Stimulated activated naive CD4-positive, alpha-beta T cell (primary cell): ENCODE measurements at regions not wholly inside any gene's neighbourhood (a gene's known extent, or its start where the extent isn't known, plus 50 kb on each side); places are given as distances from the start of the nearest gene placed in this dataset.
"Not testable (repeated sequence)": the region's sequence is repeated elsewhere in the genome, so short reads cannot be mapped to it uniquely, and the experiment has no call there.

ENCODE experiments used
- DNase-seq, 6 experiments: peaks; one replicate each; lab custom pipeline; 2025; lab: John Stamatoyannopoulos, UW

DNA sequence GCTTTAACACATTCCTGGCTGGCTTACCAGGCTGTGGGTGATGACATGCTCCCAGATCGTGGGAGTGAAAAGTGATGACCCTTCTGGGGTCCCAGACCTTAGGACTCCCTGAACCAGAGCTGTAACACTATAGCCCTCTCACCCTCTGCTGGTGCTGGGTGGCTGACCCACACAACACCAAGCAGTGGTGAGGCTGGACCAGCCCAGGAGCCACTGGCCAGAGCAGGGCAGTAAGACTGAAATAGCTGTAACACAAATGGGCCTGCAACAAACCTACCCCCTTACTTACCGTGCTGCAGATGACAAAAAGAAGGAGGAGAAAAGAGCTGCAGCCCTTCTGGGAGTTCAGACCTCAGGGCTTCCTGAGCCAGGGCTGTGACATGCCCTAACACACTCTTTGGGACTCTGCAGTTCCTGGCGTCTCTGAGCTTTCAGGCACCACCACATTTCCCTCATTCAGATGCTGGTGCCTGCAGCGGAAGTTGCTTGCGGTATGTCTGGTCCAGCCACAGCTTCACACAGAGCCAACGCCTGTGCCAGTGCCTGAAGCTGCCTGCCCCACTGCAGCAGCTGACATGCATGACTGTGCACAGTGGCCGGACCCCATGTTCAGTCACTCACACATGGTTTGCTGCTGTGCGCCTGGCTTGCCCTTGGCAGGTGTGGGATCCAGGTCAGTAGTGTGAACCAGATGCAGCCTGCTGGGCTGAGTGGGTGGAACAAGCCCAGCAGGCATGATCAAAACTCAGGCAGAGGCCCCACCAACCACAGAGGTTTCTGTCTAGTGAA is 1247.4 kb downstream of the EFNA5 start:
- DNase-seq, result no peak

GRCh38 chr5:106420102-106420501 is 1250.6 kb downstream of the EFNA5 start:
- no peak for DNase-seq

DNA sequence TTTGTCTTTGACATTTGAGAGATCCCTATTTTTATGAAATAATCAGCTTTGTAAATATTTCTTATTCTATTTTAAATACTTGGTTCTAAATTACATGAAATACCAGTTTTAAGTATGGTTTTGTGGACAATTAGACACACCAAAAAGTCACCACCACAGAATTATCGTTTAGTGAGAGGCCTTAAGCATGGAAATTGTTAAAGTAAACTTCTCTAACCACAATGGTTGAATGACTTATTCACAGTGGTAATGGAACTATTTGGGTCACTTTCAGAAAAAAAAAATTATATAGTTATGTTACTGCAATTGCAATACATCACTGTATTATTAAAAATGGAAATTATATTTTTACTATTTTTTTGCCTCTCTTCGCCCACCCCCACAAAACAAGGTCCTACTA is 1252.5 kb downstream of the EFNA5 start:
- DNase-seq, result no peak

DNA sequence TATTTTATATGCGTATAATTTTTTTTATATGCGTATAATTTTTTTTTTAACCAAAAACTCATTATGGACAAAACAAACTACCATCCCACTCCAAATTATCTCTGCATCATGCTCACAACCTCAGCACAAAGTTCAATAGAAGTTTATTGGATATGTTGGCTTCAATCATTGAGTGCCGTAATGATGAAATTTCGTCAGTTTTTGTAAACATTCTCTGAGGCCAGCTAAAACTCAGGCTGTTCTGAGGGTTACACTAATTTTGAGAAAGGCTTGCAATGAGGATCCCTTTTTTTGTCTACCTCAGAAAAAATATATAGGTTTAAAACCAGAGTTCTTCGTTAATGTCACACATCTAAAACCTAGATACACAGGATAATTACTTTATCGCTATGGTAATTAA is 1253.2 kb downstream of the EFNA5 start:
- DNase-seq, result no peak

- no peak for DNase-seq
These were observed 1253.6 kb downstream of the EFNA5 start for GRCh38 chr5:106417163-106417562.

- no peak for DNase-seq
These were observed 1255.2 kb downstream of the EFNA5 start for GRCh38 chr5:106415541-106415940.

DNA sequence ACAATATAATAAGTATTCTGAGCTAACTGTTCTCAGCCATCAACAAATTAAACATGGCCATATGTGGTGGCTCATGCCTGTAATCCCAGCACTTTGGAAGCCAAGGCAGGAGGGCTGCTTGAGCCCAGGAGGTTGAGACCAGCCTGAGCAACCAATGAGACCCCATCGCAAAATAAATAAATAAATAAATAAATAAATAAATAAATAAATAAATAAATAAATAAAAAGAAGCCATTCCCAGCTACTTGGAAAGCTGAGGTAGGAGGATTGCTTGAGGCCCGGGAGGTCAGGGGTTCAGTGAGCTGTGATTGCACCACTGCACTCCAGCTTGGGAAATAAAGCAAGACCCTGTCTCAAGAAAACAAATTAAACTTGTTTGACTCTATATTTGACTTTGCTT is 1256.4 kb downstream of the EFNA5 start:
- no peak for DNase-seq

DNA sequence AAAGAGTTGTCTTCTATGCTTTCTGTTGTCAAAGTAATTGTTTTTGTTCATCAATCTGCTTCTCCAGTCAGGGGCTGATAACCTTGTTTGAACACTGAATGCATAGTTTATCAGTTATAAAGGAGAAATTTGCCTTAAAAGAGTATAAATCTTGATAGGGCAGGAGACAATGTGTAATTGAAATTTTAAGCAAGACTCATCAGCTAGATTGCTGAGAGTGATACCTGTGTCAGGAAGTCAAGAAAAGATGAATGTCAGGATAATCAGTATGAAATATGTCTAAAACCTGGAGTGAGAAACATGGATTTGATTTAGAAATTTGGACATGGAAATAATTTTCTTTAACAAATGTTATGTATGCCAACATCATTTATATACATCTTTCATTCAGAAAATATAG is 1258.1 kb downstream of the EFNA5 start:
- no peak for DNase-seq

DNA sequence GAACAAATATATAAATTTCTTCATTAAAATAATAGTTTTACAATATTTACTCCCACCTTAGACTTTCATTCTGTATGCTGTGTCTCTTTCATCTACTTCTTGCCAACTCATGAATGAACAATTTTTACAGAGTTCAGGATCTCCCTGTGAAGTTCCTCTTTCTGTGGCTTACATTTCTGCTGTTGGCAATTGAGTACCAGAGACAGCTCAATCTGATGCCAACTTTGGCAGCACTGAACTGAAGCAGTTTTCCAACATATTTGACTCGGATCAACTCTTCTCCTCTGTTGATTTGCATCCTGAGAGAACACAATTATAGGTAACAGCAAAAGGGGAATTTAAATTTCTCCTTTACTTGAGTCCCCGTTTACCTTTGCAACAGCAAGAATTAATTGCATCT is 1262.2 kb downstream of the EFNA5 start:
- no peak for DNase-seq

DNA sequence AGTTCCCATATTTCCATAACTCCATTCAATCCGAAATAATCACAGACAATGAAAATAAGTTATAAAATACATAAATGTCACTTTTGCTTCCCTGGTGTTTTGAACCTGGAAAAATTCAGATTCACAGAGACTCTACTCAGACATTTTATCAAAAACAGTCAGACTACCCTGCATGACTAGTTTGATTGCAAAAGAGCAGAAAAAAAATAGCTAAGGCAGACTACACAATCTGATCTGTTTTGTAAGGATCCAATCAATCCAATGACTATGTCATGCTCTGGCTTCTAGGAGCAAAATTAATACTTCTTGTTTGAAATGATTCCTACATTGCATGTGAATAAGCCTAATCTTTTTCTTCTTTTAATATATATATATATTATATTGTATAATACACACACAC is 1262.6 kb downstream of the EFNA5 start:
- DNase-seq, result no peak

GRCh38 chr5:106401561-106401960 is 1269.2 kb downstream of the EFNA5 start:
- no peak for DNase-seq

- DNase-seq, result no peak
These were observed 1271.3 kb downstream of the EFNA5 start for GRCh38 chr5:106399391-106399790.

DNA sequence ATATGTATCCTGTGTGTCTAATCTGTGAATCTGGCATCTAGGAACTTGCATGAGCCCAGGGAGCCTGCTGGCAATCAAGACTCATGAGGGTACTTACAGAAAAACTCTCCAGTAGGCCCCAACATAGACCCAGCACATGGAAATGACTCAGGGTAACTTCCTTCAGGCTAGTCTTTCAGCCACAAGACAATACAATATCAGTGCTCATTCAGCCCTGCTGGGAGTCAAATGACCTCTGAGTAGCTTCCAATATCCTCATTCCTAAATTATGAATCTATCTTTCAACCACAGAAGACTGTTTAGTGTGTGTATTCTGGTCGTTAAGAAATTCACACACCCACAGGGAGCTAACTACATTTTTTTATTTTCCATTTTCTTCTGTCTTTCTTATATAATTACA is 1273.0 kb downstream of the EFNA5 start:
- DNase-seq, result no peak

DNA sequence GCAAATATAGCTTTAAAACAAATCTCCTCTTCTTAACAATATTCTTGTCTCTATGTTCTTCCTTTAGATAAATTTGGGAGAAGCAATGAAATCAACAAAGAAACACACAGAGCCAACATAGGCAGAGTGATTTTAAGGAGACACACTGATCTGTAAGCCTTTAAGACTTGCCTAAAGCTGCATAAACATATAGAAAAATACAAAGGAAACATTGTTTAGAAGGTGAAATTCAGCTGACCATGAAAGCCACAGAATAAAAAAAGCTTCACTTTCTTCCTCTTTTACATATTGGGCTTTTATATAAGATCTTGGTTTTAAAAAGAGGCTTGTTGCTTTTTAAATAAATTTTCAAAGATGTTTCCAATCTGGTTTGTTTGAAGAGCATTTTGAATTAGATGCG is 1277.5 kb downstream of the EFNA5 start:
- no peak for DNase-seq

DNA sequence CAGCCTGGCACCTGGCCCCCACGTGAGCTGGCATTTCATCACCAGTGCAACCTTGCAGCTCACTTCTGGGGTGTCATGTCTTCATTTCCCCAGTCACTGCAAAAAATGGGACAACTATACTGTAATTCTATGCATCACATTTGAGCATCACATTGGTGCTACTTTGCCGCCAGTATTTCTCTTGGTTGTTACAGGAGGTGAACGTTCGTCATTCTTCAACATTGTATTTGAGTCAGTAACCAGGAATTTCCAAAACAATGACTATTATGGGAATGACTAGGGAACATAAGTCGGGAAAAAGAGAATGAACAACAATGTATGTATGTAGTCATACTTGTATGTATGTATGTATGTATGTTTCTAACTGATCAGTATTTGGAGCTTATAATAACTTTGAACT is 1278.0 kb downstream of the EFNA5 start:
- DNase-seq, result no peak

DNA sequence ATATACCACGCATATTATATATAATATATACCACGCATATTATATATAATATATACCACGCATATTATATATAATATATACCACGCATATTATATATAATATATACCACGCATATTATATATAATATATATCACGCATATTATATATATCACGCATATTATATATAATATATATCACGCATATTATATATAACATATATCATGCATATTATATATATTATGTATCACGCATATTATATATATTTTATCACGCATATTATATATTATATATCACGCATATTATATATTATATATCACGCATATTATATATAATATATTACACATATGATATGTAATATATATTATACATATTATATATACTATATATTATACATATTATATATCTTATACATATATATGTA is 1283.0 kb downstream of the EFNA5 start:
- DNase-seq, result not testable (repeated sequence)

DNA sequence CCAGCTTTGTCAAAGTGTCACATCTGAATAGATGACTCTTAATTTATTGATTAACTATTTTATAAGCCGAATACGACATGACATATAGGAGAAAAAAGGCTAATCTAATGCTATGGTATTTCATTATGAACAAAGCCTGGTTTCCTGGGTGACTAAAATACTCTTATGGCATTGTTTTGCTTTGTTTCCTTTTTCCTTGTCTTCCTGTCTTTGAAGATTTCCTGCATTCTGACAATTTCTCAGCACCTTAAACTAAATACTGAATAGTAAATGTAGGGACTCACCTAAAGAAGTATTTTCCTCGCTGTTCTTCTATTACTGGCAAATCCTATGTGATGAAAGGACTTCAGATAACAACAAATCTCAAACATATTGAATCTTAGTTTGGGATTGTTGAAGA is 1284.5 kb downstream of the EFNA5 start:
- DNase-seq, result no peak

DNA sequence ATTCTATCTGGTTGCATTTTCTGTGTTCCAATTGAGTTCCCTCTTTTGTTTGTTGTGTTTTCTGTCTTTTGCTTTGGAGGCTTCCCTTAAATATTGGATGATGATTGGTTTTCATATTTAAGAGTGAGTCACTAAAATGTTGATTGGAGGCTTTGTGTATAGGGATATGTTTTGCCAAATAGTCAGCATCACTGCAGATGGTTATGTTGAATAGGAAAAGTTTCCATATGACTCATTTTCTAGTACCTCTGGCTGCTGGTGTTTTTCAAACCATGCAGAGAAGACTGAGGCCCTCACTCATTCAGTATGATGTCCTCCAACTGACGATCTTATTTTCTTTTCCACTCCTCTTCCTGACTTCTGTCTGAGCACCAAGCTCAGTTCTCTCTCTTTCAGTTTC is 1290.0 kb downstream of the EFNA5 start:
- no peak for DNase-seq

DNA sequence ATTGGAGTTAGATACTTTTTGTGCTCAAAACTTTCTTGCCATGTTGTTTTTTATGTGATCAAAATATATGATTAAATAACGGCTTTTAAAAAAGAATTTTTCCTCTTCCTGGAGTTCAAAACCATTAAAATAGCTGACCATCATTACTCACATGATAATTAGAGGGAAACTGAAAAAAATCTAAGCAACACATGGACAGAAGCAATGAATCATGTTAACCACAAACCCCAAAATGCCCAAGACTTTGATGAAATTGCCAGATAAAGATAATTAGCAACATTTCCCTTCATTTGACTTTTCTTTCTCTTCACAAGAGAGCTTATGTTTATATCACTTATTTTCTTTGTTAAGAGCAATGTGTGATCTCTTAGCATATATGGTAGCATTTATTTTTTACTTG is 1294.2 kb downstream of the EFNA5 start:
- no peak for DNase-seq

GRCh38 chr5:106374956-106375355 is 1295.8 kb downstream of the EFNA5 start:
- DNase-seq, result no peak

GRCh38 chr5:106368021-106368420 is 1302.7 kb downstream of the EFNA5 start:
- no peak for DNase-seq

DNA sequence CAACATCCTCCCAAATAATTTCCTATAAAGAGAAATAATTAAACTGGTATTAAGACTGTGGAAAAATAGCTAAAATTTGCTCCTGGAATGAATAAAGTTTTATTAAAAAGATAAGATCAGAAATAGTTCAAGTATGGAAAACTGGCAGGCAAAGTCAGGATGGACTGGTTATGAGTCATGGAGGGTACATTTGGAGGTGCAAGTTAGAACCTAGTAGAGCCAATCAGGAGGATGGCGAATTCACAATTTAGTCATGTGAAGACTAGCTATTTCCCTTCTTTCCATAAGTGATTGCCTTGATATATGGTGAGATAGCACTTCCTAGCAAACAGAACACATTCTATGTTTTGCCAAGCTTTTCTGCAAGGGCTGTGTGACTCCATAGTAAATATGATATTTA is 1303.5 kb downstream of the EFNA5 start:
- no peak for DNase-seq

GRCh38 chr5:106363578-106363977 is 1307.2 kb downstream of the EFNA5 start:
- DNase-seq, result no peak

- no peak for DNase-seq
These were observed 1308.8 kb downstream of the EFNA5 start for GRCh38 chr5:106361905-106362304.
